Coronary artery (tissue), 2 donors: ENCODE measurements at regions not wholly inside any gene's neighbourhood (a gene's known extent, or its start where the extent isn't known, plus 50 kb on each side); places are given as distances from the start of the nearest gene placed in this dataset.

Source experiments
- DNase-seq: peaks from one replicate; pipeline ENCODE4 v3.0.0-alpha.2; 2017; ENCODE audit warnings: low spot score
- H3K27ac ChIP-seq, 2 donors: fragments of 200-600 bp; sonication (generic); one replicate each; pipeline ENCODE4 v1.5.1; 2016 to 2019
- H3K4me3 ChIP-seq: fragments of 200-600 bp; sonication (generic); 2 replicates; pipeline ENCODE4 v1.5.1; 2016; ENCODE audit warnings: mild to moderate bottlenecking, moderate library complexity
- TF ChIP-seq, protein P1 (sequence below): fragments of 200-600 bp; sonication (generic); IDR thresholded peaks from one replicate; pipeline ENCODE4 v1.5.1; 2019; ENCODE audit warnings: antibody characterized with exemption

DNA sequence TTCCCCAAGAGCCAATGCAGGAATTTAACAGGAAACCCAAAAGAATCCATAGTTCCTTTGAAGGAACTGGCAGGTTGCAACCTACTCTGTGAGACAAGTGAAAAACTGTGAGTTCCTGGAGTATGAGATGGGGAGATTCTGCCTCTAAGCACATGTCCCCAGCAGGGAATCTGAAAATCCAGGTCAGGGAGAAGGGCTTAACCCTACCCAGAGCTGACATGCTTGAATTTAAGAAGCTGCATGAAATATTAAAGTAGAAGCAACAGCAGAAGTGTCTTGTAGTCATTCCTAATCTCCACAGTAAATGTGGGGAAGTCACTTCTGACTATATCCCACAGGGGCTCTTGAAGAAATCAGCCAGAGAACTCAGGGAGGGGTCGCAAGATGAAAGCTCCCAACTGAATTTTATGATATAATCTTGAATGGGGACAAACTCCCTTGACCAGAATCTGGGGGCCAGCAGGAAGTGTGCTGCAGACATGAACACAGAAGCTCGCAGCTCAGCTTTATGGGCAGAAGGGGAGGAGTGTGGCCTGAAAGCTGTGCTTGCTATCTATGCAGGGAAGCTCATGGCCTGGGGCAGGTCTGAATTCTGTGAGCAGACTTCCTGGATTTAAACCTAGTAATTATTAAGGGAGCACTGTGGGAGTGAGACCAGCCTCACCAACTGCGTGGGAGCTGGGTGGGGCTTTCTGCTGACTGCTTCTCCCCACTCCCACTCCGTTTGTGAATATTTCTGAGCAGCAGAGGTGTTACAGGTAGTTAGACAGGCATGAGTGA is 184.1 kb upstream of the KYNU start:
- Histone ChIP-seq H3K27ac (no peak overlapping the region), H3K4me3 (no peak overlapping the region)
- TF ChIP-seq, protein P1, sequence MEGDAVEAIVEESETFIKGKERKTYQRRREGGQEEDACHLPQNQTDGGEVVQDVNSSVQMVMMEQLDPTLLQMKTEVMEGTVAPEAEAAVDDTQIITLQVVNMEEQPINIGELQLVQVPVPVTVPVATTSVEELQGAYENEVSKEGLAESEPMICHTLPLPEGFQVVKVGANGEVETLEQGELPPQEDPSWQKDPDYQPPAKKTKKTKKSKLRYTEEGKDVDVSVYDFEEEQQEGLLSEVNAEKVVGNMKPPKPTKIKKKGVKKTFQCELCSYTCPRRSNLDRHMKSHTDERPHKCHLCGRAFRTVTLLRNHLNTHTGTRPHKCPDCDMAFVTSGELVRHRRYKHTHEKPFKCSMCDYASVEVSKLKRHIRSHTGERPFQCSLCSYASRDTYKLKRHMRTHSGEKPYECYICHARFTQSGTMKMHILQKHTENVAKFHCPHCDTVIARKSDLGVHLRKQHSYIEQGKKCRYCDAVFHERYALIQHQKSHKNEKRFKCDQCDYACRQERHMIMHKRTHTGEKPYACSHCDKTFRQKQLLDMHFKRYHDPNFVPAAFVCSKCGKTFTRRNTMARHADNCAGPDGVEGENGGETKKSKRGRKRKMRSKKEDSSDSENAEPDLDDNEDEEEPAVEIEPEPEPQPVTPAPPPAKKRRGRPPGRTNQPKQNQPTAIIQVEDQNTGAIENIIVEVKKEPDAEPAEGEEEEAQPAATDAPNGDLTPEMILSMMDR = no peak
- no peak for DNase-seq

DNA sequence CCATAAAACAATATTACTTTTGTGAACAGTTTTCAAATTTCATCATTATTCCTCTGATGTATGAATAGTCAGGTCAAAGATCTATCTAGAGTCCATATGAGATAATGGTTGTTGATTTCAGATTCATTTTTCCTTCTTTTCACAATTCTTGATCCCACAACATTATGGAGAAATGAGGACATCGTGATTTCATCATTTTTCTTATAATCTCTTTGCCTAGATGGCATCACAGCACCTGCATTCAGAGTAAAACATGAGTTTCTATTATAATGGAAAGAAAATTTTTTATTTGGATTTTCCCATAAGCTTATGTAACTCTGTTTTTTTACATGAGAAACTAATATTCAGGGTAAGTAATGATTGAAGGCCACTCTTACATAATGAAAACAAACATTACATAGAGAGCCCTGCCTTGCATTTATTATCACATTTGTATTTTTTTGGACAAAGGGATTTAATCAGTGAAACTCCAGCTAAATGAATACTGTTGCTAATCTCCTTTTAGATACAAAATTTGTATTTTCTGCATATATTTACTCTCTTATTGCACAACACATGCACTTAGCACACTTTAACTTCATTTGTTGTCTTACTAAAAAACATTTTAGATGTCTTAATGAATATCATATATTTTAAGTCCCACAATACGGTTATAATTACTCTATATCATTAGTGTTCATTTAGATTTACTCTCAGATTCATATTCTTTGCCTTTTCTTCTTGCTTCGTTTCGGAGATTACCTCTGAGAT is 188.4 kb upstream of the KYNU start:
- no peak overlapping the region for H3K4me3 ChIP-seq
- TF ChIP-seq, protein P1 = no peak
- H3K27ac ChIP-seq = no peak overlapping the region
- DNase-seq = no peak

DNA sequence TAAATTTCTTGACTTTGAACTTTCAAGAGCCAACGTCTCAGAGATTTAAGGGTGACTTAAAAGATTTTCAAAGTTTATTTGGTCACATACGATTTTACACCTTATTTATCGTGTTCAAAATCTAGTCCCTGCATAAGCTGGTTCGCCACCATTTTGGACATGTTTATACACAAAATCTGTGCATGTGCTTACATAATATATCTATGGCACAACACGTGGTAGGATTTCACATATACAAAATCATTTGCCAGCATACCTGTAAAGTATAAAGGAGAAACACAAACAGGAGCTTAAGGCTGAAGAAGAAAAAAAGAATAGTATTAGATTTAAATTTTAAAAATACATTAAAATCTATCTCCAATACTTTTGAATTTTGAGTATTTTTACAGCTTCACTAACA is 190.0 kb upstream of the KYNU start:
- Histone ChIP-seq H3K27ac (no peak overlapping the region), H3K4me3 (no peak overlapping the region)
- DNase-seq = no peak
- TF ChIP-seq, protein P1 = no peak

DNA sequence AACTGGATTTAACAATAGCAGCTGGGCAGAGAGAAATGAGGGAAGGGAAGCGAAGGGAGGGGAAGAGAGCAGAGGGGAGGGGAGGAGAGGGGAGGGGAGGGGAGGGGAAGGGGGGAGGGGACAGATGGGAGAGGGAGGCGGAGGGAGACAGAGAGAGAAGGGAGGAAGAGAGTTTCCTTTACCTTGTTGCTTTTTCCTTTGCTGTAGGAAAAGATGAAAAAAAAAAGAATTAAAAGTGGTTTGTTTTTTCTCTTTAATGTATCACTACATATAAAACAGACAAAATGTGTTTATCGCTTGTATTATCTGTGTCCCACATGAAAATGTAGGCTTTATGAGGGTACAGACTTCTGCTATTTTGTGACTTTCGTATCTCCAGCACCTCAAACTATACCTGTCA is 190.4 kb upstream of the KYNU start:
- no peak overlapping the region for H3K27ac ChIP-seq
- no peak overlapping the region for H3K4me3 ChIP-seq
- no peak for DNase-seq
- TF ChIP-seq, protein P1 = no peak

DNA sequence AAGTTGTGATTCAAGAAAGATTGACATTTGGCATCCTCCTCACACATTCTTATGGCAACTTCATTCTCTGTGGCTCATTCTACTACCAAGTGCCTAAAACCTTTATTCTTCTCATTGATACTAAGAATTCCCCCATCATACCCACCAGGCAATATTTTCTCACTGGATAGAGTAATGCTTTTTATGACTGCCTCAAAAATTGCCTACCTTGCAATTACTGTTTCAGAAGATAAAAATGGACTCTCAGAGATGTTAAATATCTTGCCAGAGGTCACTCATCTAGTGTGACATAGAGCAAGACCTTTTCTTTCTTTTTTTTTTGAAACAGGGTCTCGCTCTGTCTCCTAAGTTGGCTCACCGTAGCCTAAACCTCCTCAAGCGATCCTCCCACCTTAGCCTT is 192.8 kb upstream of the KYNU start:
- Histone ChIP-seq H3K27ac (no peak overlapping the region), H3K4me3 (no peak overlapping the region)
- TF ChIP-seq, protein P1 = no peak
- no peak for DNase-seq

DNA sequence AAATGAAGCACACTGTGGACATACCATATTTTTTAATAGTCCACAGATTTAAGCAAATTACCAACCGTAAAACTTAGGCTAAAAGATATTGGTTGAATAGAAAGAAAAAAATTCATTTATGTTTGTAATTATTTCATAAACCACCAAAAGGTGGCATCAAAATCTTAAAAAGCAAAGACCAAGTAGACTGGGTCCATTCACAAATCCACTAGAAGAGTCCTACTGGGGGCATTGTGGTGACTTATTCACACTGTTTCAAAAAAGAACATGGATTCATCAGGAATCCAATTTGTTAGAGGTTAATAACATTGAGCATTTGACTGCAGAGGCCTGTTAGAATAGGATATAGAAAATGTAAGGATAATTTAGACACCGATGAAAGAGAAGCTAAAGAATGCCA is 194.9 kb upstream of the KYNU start:
- TF ChIP-seq, protein P1 = no peak
- no peak overlapping the region for H3K4me3 ChIP-seq
- no peak for DNase-seq

DNA sequence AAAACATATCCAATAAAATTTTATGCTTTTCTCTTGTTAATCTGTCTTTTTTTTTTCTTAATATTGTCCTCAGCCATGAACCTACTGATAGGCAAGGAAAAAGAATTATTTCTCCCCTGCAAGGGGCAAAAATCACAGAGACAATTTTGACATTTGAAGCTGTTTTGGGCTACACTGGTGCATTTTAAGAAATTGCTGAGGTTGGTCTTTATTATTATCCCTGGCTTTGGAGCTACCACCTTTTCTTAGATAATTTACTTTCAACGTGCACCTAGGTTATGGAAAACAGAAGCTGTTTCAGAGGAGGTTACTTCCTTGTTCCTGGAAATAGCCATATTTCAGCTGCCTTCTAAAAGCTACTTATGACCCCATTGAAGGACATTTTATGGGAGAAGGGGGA is 195.5 kb upstream of the KYNU start:
- DNase-seq = no peak
- Histone ChIP-seq H3K4me3 (no peak overlapping the region), H3K27ac (no peak overlapping the region)
- TF ChIP-seq, protein P1 = no peak

More for the DNA sequence above, 194.9 kb upstream of the KYNU start:
- H3K27ac ChIP-seq = no peak overlapping the region
